ENCODE measurements at regions not wholly inside any gene's neighbourhood (a gene's known extent, or its start where the extent isn't known, plus 50 kb on each side); places are given as distances from the start of the nearest gene placed in this dataset.

GRCh38 chr17:71995590-71995989 lies 125.2 kb upstream of the SOX9 start:
- H3K27ac Mint-ChIP-seq, result no peak overlapping the region
- no peak overlapping the region for H3K4me3 Mint-ChIP-seq
- DNase-seq (no peak), ATAC-seq (no peak)
- no peaks in the 10 kb centered on the region for H3K36me3 Mint-ChIP-seq (ENCODE audit: low read depth)
- intact Hi-C loops (cut with micrococcal nuclease), result no loop called here
- no peak for TF ChIP-seq CTCF (IDR thresholded peaks at IDR 0.05)
- no peaks in the 10 kb centered on the region for H3K9me3 Mint-ChIP-seq
- ChIA-PET POLR2A (no interaction called here), CTCF (no interaction called here)
- H3K4me1 Mint-ChIP-seq (ENCODE audit: low read depth), result no peaks in the 10 kb centered on the region
- H3K27me3 Mint-ChIP-seq, result peaks cover 2% of the 10 kb centered on the region

DNA sequence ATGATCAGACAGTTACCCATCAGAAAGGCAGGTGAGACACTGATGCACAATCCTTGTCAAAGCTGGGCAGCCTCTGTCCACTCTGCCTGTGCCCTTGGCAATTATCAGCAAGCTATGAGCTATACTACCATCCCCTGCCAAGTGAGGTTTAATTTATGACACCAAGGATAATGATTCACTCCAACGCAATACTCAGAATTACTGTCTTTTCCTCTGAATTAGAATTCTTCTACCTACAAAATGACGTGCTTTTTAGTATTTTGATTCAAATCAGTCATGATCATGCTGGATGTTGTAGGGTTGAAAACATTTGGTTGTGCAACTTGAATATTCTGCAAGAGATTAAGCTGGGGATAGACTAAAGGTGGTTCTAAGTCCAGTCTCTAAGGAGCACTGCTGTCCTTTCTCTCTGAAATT lies 116.8 kb upstream of the SOX9 start:
- no peaks in the 10 kb centered on the region for H3K4me1 Mint-ChIP-seq (ENCODE audit: low read depth)
- H3K4me3 Mint-ChIP-seq, result no peak overlapping the region
- no peaks in the 10 kb centered on the region for H3K36me3 Mint-ChIP-seq (ENCODE audit: low read depth)
- intact Hi-C loops (cut with micrococcal nuclease), result no loop called here
- POLR2A ChIA-PET, result no interaction called here
- no peaks in the 10 kb centered on the region for H3K27me3 Mint-ChIP-seq
- TF ChIP-seq CTCF (IDR thresholded peaks at IDR 0.05), result no peak
- H3K27ac Mint-ChIP-seq, result no peak overlapping the region
- DNase-seq (no peak), ATAC-seq (no peak)
- no peaks in the 10 kb centered on the region for H3K9me3 Mint-ChIP-seq
- CTCF ChIA-PET, result no interaction called here

- H3K27me3 Mint-ChIP-seq, result no peaks in the 10 kb centered on the region
- POLR2A ChIA-PET, result no interaction called here
- H3K4me1 Mint-ChIP-seq (ENCODE audit: low read depth), result no peaks in the 10 kb centered on the region
- no peaks in the 10 kb centered on the region for H3K36me3 Mint-ChIP-seq (ENCODE audit: low read depth)
- H3K9me3 Mint-ChIP-seq, result no peaks in the 10 kb centered on the region
- H3K27ac Mint-ChIP-seq, result no peak overlapping the region
- H3K4me3 Mint-ChIP-seq, result no peak overlapping the region
- intact Hi-C loops (cut with micrococcal nuclease), result no loop called here
- CTCF ChIA-PET, result no interaction called here
- ATAC-seq (no peak), DNase-seq (no peak)
- no peak for TF ChIP-seq CTCF (IDR thresholded peaks at IDR 0.05)
These were observed 116.0 kb upstream of the SOX9 start for GRCh38 chr17:72004611-72005331.

DNA sequence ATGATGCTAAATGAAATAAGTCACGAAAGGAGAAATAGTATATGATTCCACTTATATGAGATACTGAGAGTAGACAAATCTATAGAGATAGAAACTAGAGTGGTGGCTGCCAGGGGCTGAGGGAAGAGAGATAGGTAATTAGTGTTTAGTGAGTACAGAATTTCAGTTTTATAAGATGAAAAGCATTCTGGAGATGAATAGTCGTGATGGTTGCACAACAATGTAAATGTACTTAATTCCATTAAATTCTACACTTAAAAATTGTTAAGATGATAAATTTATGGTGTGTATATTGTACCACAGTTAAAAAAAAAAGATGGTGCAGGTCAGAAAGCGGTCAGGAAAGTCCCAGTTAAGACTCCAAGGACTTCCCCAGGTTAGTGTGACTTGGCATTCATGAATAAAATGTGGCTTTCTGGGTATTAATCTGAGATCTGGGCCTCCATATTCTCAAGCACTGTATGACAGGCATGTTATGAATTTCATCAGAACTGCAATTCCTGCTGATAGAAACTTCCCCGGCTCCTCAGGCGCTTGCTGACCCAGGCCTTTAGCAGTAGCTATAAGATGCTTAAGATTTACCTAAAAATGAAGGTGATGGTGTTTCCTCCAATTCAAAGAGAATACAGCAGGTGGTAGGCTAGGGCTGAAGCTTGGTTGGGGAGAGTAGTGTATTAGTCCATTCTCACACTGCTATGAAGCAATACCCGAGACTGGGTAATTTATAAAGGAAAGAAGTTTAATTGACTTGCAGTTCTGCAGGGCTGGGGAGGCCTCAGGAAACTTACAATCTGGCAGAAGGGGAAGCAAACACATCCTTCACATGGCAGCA lies 115.3 kb upstream of the SOX9 start:
- H3K4me3 Mint-ChIP-seq, result no peak overlapping the region
- no peaks in the 10 kb centered on the region for H3K27me3 Mint-ChIP-seq
- ChIA-PET CTCF (no interaction called here), POLR2A (no interaction called here)
- H3K9me3 Mint-ChIP-seq, result no peaks in the 10 kb centered on the region
- no peaks in the 10 kb centered on the region for H3K4me1 Mint-ChIP-seq (ENCODE audit: low read depth)
- ATAC-seq (no peak), DNase-seq (no peak)
- no peak for TF ChIP-seq CTCF (IDR thresholded peaks at IDR 0.05)
- no peak overlapping the region for H3K27ac Mint-ChIP-seq
- no peaks in the 10 kb centered on the region for H3K36me3 Mint-ChIP-seq (ENCODE audit: low read depth)
- intact Hi-C loops (cut with micrococcal nuclease), result no loop called here

- Mint-ChIP-seq H3K27me3 (no peaks in the 10 kb centered on the region), H3K4me3 (no peak overlapping the region), H3K9me3 (peaks cover 2% of the 10 kb centered on the region), H3K4me1 (ENCODE audit: low read depth) (no peaks in the 10 kb centered on the region), H3K27ac (no peak overlapping the region), H3K36me3 (ENCODE audit: low read depth) (no peaks in the 10 kb centered on the region)
- DNase-seq, result no peak
- intact Hi-C loops (cut with micrococcal nuclease), result no loop called here
- POLR2A ChIA-PET, result interaction anchor here (0.6 kb wide), 1 partner anchor 901 kb away, joined by 3 read pairs; no protein-coding TSS in a partner anchor
- ATAC-seq, result no peak
- no peak for TF ChIP-seq CTCF (IDR thresholded peaks at IDR 0.05)
- CTCF ChIA-PET, result no interaction called here
These were observed 112.5 kb upstream of the SOX9 start for GRCh38 chr17:72008236-72008876.

Data from activated CD8-positive, alpha-beta T cell treated with anti-CD3 and anti-CD28 coated beads for 36 hours (primary cell).